Kidney epithelial cell (primary cell): ENCODE measurements at regions not wholly inside any gene's neighbourhood (a gene's known extent, or its start where the extent isn't known, plus 50 kb on each side); places are given as distances from the start of the nearest gene placed in this dataset.

Source experiments
- DNase-seq: peaks from one replicate; pipeline ENCODE4 v3.0.0-alpha.2; 2010; ENCODE audit warnings: low read depth
- H3K27me3 ChIP-seq: 2 replicates; pipeline ENCODE4 v1.6.0; 2011; ENCODE audit warnings: low read length; ENCODE audit not compliant: control insufficient read depth, insufficient read depth
- H3K36me3 ChIP-seq: 2 replicates; pipeline ENCODE4 v1.5.1; 2011; ENCODE audit warnings: low read length; ENCODE audit not compliant: control insufficient read depth, insufficient read depth
- H3K4me3 ChIP-seq: 2 replicates; pipeline ENCODE4 v1.5.1; 2011; ENCODE audit warnings: low read depth, mild to moderate bottlenecking, control low read depth, low read length
- TF ChIP-seq, protein P1 (sequence below): IDR thresholded peaks from 2 replicates; pipeline ENCODE4 v1.5.1; 2011; ENCODE audit warnings: mild to moderate bottlenecking, moderate library complexity, low read length, control low read depth, inconsistent platforms; ENCODE audit not compliant: insufficient read depth, poor library complexity, severe bottlenecking

GRCh38 chr3:23701716-23702597 lies 103.8 kb upstream of the UBE2E1 start:
- no peaks in the 10 kb centered on the region for H3K36me3 ChIP-seq
- H3K27me3 ChIP-seq, result no peaks in the 10 kb centered on the region
- TF ChIP-seq, protein P1, sequence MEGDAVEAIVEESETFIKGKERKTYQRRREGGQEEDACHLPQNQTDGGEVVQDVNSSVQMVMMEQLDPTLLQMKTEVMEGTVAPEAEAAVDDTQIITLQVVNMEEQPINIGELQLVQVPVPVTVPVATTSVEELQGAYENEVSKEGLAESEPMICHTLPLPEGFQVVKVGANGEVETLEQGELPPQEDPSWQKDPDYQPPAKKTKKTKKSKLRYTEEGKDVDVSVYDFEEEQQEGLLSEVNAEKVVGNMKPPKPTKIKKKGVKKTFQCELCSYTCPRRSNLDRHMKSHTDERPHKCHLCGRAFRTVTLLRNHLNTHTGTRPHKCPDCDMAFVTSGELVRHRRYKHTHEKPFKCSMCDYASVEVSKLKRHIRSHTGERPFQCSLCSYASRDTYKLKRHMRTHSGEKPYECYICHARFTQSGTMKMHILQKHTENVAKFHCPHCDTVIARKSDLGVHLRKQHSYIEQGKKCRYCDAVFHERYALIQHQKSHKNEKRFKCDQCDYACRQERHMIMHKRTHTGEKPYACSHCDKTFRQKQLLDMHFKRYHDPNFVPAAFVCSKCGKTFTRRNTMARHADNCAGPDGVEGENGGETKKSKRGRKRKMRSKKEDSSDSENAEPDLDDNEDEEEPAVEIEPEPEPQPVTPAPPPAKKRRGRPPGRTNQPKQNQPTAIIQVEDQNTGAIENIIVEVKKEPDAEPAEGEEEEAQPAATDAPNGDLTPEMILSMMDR, result no peak
- no peak for DNase-seq
- no peak overlapping the region for H3K4me3 ChIP-seq

DNA sequence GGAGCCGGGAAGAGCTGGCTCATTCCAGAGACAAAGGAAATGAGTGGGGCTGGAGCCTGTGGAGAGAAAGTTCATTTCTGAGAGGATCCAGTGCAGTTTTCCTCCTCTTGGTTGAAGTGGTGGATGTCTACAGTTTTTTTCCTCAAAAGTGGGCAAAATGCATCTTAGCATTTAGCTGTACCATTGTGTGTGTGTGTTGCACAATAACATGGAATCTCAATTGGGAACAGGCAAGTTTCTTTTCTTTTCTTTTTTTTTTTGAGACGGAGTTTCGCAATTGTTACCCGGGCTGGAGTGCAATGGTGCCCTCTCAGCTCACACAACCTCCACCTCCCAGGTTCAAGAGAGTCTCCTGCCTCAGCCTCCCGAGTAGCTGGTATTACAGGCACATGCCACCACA lies 101.5 kb upstream of the UBE2E1 start:
- TF ChIP-seq, protein P1, result no peak
- no peaks in the 10 kb centered on the region for H3K36me3 ChIP-seq
- DNase-seq, result no peak
- no peaks in the 10 kb centered on the region for H3K27me3 ChIP-seq
- no peak overlapping the region for H3K4me3 ChIP-seq

DNA sequence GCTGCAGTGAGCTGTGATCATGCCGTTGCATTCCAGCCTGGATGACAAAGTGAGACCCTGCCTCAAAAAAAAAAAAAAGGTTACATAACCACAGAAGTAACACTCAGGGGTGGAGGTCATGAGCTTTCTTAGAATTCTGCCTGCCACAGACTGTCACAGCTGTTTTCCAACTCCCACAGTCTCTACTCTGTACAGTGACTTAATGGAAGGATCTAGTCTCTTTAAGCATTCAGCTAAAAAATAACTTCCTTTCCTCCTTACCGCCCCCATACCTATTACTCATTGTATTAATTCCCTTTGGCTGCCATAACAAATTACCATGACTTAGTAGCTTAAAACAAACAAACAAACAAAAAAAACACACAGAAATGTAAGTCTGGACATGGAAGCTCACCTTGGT lies 99.6 kb upstream of the UBE2E1 start:
- H3K27me3 ChIP-seq, result no peaks in the 10 kb centered on the region
- H3K36me3 ChIP-seq, result no peaks in the 10 kb centered on the region
- no peak for DNase-seq
- TF ChIP-seq, protein P1, result no peak
- H3K4me3 ChIP-seq, result no peak overlapping the region

DNA sequence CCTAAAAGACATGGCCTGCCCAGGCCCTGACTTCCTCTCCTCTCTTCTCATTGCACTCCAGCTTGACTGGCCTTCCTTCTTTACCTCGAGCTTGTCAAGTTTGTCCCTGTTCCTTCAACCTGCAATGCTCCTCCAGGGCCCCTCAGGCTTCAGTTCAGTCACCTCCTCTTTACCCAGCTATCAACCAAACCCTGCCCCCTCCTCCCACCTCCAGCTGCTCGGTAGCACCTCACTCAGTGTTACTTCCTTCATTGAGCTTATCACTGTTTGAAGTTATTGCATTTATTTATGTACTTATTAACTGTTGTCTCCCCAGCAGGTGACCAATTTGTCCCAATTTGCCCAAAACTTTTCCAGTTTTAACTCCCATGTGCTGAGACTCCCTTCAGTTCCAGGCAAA lies 95.8 kb upstream of the UBE2E1 start:
- Histone ChIP-seq H3K36me3 (no peaks in the 10 kb centered on the region), H3K27me3 (no peaks in the 10 kb centered on the region), H3K4me3 (no peak overlapping the region)
- DNase-seq, result no peak
- TF ChIP-seq, protein P1, result no peak

DNA sequence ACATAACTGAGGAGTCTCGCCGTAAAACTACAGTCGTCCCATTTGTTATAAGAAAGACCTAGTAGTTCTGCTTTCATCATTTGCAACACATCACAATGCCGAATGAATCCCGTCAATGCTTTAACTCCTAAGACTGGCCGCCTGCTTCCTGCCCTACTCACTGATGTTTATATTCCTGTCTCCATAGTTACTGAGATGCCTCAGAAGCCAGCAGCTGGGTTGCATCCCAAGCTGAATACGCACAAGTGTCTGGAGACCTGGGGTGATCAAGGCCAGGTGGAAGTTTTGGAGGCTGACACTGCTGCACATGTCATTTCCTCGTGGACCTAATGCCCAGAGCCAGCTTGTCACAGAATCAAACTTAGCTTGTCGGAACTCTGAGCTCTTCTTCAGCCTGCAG lies 95.2 kb upstream of the UBE2E1 start:
- H3K36me3 ChIP-seq, result no peaks in the 10 kb centered on the region
- DNase-seq, result peak; percentile 65
- H3K4me3 ChIP-seq, result no peak overlapping the region
- no peaks in the 10 kb centered on the region for H3K27me3 ChIP-seq
- TF ChIP-seq, protein P1, result no peak

- no peaks in the 10 kb centered on the region for H3K27me3 ChIP-seq
- H3K36me3 ChIP-seq, result no peaks in the 10 kb centered on the region
- DNase-seq, result no peak
- no peak overlapping the region for H3K4me3 ChIP-seq
- TF ChIP-seq, protein P1, result no peak
Observed at GRCh38 chr3:23711916-23712494, 93.8 kb upstream of the UBE2E1 start.
